H9 (cell line): ENCODE measurements at regions not wholly inside any gene's neighbourhood (a gene's known extent, or its start where the extent isn't known, plus 50 kb on each side); places are given as distances from the start of the nearest gene placed in this dataset.

Experiments used
- DNase-seq: peaks from one replicate; pipeline ENCODE4 v3.0.0-alpha.2; 2017
- H2AFZ ChIP-seq: one replicate; pipeline ENCODE4 v1.6.1; 2013; ENCODE audit warnings: mild to moderate bottlenecking, low read length, control low read depth, moderate library complexity
- H2AK5ac ChIP-seq: 2 replicates; pipeline ENCODE4 v1.6.1; 2013; ENCODE audit warnings: low read length, control low read depth, mixed read lengths; ENCODE audit not compliant: insufficient read length
- H2BK120ac ChIP-seq: one replicate; pipeline ENCODE4 v1.6.1; 2013; ENCODE audit warnings: low read depth, mild to moderate bottlenecking, low read length, control low read depth, inconsistent platforms; ENCODE audit not compliant: poor library complexity, severe bottlenecking
- H2BK12ac ChIP-seq: 2 replicates; pipeline ENCODE4 v1.6.1; 2013; ENCODE audit warnings: low read length, control low read depth, mixed read lengths, low read depth; ENCODE audit not compliant: insufficient read length
- H2BK15ac ChIP-seq: 2 replicates; pipeline ENCODE4 v1.6.1; 2013; ENCODE audit warnings: low read depth, low read length, control low read depth
- H2BK20ac ChIP-seq: one replicate; pipeline ENCODE4 v1.6.1; 2013; ENCODE audit warnings: low read depth, mild to moderate bottlenecking, low read length, control low read depth, inconsistent platforms; ENCODE audit not compliant: poor library complexity, severe bottlenecking
- H2BK5ac ChIP-seq: 2 replicates; pipeline ENCODE4 v1.6.1; 2013; ENCODE audit warnings: low read length, control low read depth, mixed read lengths; ENCODE audit not compliant: insufficient read length
- H3K14ac ChIP-seq: 2 replicates; pipeline ENCODE4 v1.6.1; 2013; ENCODE audit warnings: low read length, control low read depth; ENCODE audit not compliant: insufficient read depth
- H3K18ac ChIP-seq: 2 replicates; pipeline ENCODE4 v1.6.1; 2013; ENCODE audit warnings: low read depth, mild to moderate bottlenecking, mixed read lengths, low read length, control low read depth; ENCODE audit not compliant: insufficient read length
- H3K23ac ChIP-seq: 2 replicates; pipeline ENCODE4 v1.6.1; 2013; ENCODE audit warnings: low read length, control low read depth, mixed read lengths, low read depth; ENCODE audit not compliant: insufficient read length
- H3K23me2 ChIP-seq: 2 replicates; pipeline ENCODE4 v1.6.1; 2013; ENCODE audit warnings: low read depth, mild to moderate bottlenecking, mixed read lengths, low read length, control low read depth; ENCODE audit not compliant: insufficient read length, poor library complexity, severe bottlenecking
- H3K27ac ChIP-seq: 2 replicates; pipeline ENCODE4 v1.5.1; 2013; ENCODE audit warnings: low read length, control low read depth, mixed read lengths, low read depth; ENCODE audit not compliant: insufficient read length
- H3K27me3 ChIP-seq: 2 replicates; pipeline ENCODE4 v1.6.1; 2013; ENCODE audit warnings: low read length, control low read depth, inconsistent platforms; ENCODE audit not compliant: insufficient read depth
- H3K4ac ChIP-seq: 2 replicates; pipeline ENCODE4 v1.6.1; 2013; ENCODE audit warnings: low read depth, mild to moderate bottlenecking, control low read depth, inconsistent platforms, low read length, moderate library complexity
- H3K4me1 ChIP-seq: 2 replicates; pipeline ENCODE4 v1.6.1; 2013; ENCODE audit warnings: low read length, control low read depth, inconsistent platforms; ENCODE audit not compliant: insufficient read depth
- H3K4me2 ChIP-seq: 2 replicates; pipeline ENCODE4 v1.6.1; 2013; ENCODE audit warnings: low read length, control low read depth, mixed read lengths; ENCODE audit not compliant: insufficient read length, insufficient read depth
- H3K56ac ChIP-seq: 2 replicates; pipeline ENCODE4 v1.6.1; 2013; ENCODE audit warnings: low read depth, mild to moderate bottlenecking, mixed read lengths, low read length, control low read depth; ENCODE audit not compliant: insufficient read length
- H3K79me1 ChIP-seq: 2 replicates; pipeline ENCODE4 v1.6.1; 2013; ENCODE audit warnings: low read depth, mild to moderate bottlenecking, moderate library complexity, low read length, control low read depth, inconsistent platforms; ENCODE audit not compliant: insufficient read depth, poor library complexity, severe bottlenecking
- H3K79me2 ChIP-seq: 2 replicates; pipeline ENCODE4 v1.6.1; 2013; ENCODE audit warnings: low read length, control low read depth, inconsistent platforms; ENCODE audit not compliant: insufficient read depth
- H3K9ac ChIP-seq: 2 replicates; pipeline ENCODE4 v1.6.1; 2013; ENCODE audit warnings: low read length, control low read depth, mixed read lengths; ENCODE audit not compliant: insufficient read length; ENCODE audit errors: extremely low read depth
- H3K9me3 ChIP-seq: one replicate; pipeline ENCODE4 v1.6.1; 2013; ENCODE audit warnings: low read depth, low read length, inconsistent platforms; ENCODE audit not compliant: control insufficient read depth
- H3T11ph ChIP-seq: one replicate; pipeline ENCODE4 v1.6.1; 2013; ENCODE audit warnings: mild to moderate bottlenecking, low read length, control low read depth, inconsistent platforms
- H4K20me1 ChIP-seq: one replicate; pipeline ENCODE4 v1.6.1; 2013; ENCODE audit not compliant: control insufficient read depth, insufficient read length, insufficient read depth
- H4K5ac ChIP-seq: 2 replicates; pipeline ENCODE4 v1.6.1; 2013; ENCODE audit warnings: low read depth, mild to moderate bottlenecking, mixed read lengths, low read length, control low read depth; ENCODE audit not compliant: insufficient read length
- H4K8ac ChIP-seq: replicated peaks from 2 replicates; pipeline ENCODE4 v1.6.1; 2013; ENCODE audit warnings: low read length, control low read depth, mixed read lengths, low read depth; ENCODE audit not compliant: insufficient read length
- H4K91ac ChIP-seq: 2 replicates; pipeline ENCODE4 v1.6.1; 2013; ENCODE audit warnings: low read depth, mild to moderate bottlenecking, moderate library complexity, mixed read lengths, low read length, control low read depth; ENCODE audit not compliant: insufficient read length
- H3K27ac Mint-ChIP-seq, 3 experiments: 2 replicates in 2 of 3; 3 replicates in 1 of 3; pipeline ENCODE4 v1.8.0; 2020 to 2021; ENCODE audit warnings: mixed read lengths in 3 of 3, mild to moderate bottlenecking in 1 of 3, moderate library complexity in 1 of 3
- H3K27me3 Mint-ChIP-seq: 2 replicates; pipeline ENCODE4 v1.8.0; 2021; ENCODE audit warnings: low read depth, mild to moderate bottlenecking, moderate library complexity, mixed read lengths
- H3K36me3 Mint-ChIP-seq, 3 experiments: 2 replicates in 2 of 3; 3 replicates in 1 of 3; pipeline ENCODE4 v1.8.0; 2020 to 2021; ENCODE audit warnings: low read depth in 3 of 3, mixed read lengths in 3 of 3; ENCODE audit not compliant: insufficient read depth in 1 of 3
- H3K4me1 Mint-ChIP-seq, 2 experiments: 2 replicates each; pipeline ENCODE4 v1.8.0; 2020; ENCODE audit warnings: mixed read lengths in 2 of 2
- H3K4me3 Mint-ChIP-seq, 2 experiments: 2 replicates in 1 of 2; 3 replicates in 1 of 2; pipeline ENCODE4 v1.8.0; 2020 to 2021; ENCODE audit warnings: mild to moderate bottlenecking in 2 of 2, mixed read lengths in 2 of 2, moderate library complexity in 1 of 2
- H3K9me3 Mint-ChIP-seq, 2 experiments: 2 replicates in 1 of 2; 3 replicates in 1 of 2; pipeline ENCODE4 v1.8.0; 2020; ENCODE audit warnings: mild to moderate bottlenecking in 2 of 2, mixed read lengths in 2 of 2, moderate library complexity in 1 of 2
- CTCF ChIP-seq: fragments of 200-600 bp; sonication (generic); conservative IDR thresholded peaks from 3 replicates; pipeline ENCODE4 v1.8.0; 2021; ENCODE audit warnings: antibody characterized with exemption, mild to moderate bottlenecking
- WGBS: extraction: QIAGEN DNeasy Blood & Tissue Kit; methylation state at CpG from one replicate; pipeline ENCODE4 v1.1.7; 2013; ENCODE audit warnings: missing lambda C conversion rate, low lambda C conversion rate, mixed read lengths; ENCODE audit not compliant: insufficient read length; ENCODE audit errors: extremely low coverage; 5-methylcytosine and 5-hydroxymethylcytosine counted together

- Histone ChIP-seq H3K79me2 (no peaks in the 10 kb centered on the region), H3K23me2 (no peaks in the 10 kb centered on the region), H2BK120ac (no peak overlapping the region), H3K14ac (no peak overlapping the region), H2BK20ac (no peak overlapping the region), H4K91ac (no peak overlapping the region), H3K23ac (no peak overlapping the region), H2AFZ (no peak overlapping the region), H2BK12ac (no peak overlapping the region), H2BK5ac (no peak overlapping the region), H4K8ac (no peak overlapping the region), H3K4me1 (no peaks in the 10 kb centered on the region), H2AK5ac (no peak overlapping the region), H3T11ph (no peak overlapping the region), H3K27me3 (no peaks in the 10 kb centered on the region), H3K9ac (no peak overlapping the region), H3K27ac (no peak overlapping the region), H3K18ac (no peak overlapping the region), H3K56ac (no peak overlapping the region), H4K5ac (no peak overlapping the region), H2BK15ac (no peak overlapping the region), H3K4ac (no peak overlapping the region), H3K4me2 (no peak overlapping the region), H3K9me3 (no peaks in the 10 kb centered on the region), H4K20me1 (no peaks in the 10 kb centered on the region), H3K79me1 (no peaks in the 10 kb centered on the region)
- Mint-ChIP-seq H3K27ac (no peak overlapping the region), H3K4me1 (peaks cover 0 to 3% of the 10 kb centered on the region in 2 experiments; a peak in 2 of 4 replicates), H3K27me3 (no peaks in the 10 kb centered on the region), H3K9me3 (no peaks in the 10 kb centered on the region), H3K36me3 (no peaks in the 10 kb centered on the region), H3K4me3 (no peak overlapping the region)
- no peak for DNase-seq
- WGBS: no CpG with 5 or more reads among the region's 2 CpGs
- TF ChIP-seq CTCF: no peak
These were observed 501.1 kb upstream of the POU3F2 start for GRCh38 chr6:98333273-98333672.
